ENCODE measurements at regions not wholly inside any gene's neighbourhood (a gene's known extent, or its start where the extent isn't known, plus 50 kb on each side); places are given as distances from the start of the nearest gene placed in this dataset.

GRCh38 chr7:41183741-41184140, 519.1 kb downstream of the INHBA start:
- TF ChIP-seq CTCF (conservative IDR thresholded peaks at IDR 0.05) = no peak
- WGBS (ENCODE audit: extremely low coverage, insufficient read length, low lambda C conversion rate) = no CpG with 5 or more reads among the region's 6 CpGs

More at GRCh38 chr7:41183741-41184140, 519.1 kb downstream of the INHBA start:
- no peaks in the 10 kb centered on the region for H3K79me2 ChIP-seq (ENCODE audit: insufficient read depth, low read length)
- H4K5ac ChIP-seq (ENCODE audit: insufficient read length, low read depth, low read length) = no peak overlapping the region
- no peaks in the 10 kb centered on the region for H3K9me3 ChIP-seq (ENCODE audit: control insufficient read depth, low read depth, low read length)
- H3K27ac Mint-ChIP-seq = no peak overlapping the region
- no peak overlapping the region for H2BK12ac ChIP-seq (ENCODE audit: insufficient read length, low read depth, low read length)
- no peak overlapping the region for H4K8ac ChIP-seq (replicated peaks; ENCODE audit: insufficient read length, low read depth, low read length)
- H3K23me2 ChIP-seq (ENCODE audit: insufficient read length, low read depth, low read length, poor library complexity, severe bottlenecking) = no peaks in the 10 kb centered on the region
- H3K4me3 Mint-ChIP-seq = no peak overlapping the region
- H3T11ph ChIP-seq (ENCODE audit: low read length) = no peak overlapping the region
- no peak overlapping the region for H3K4me2 ChIP-seq (ENCODE audit: insufficient read depth, insufficient read length, low read length)
- H2AK5ac ChIP-seq (ENCODE audit: insufficient read length, low read length) = no peak overlapping the region
- H3K36me3 Mint-ChIP-seq (ENCODE audit: insufficient read depth in 1 of 3, low read depth in 3 of 3) = no peaks in the 10 kb centered on the region
- no peak overlapping the region for H3K23ac ChIP-seq (ENCODE audit: insufficient read length, low read depth, low read length)
- no peak overlapping the region for H3K27ac ChIP-seq (ENCODE audit: insufficient read length, low read depth, low read length)
- no peak overlapping the region for H2BK120ac ChIP-seq (ENCODE audit: low read depth, low read length, poor library complexity, severe bottlenecking)
- no peak for DNase-seq
- H2BK15ac ChIP-seq (ENCODE audit: low read depth, low read length) = no peak overlapping the region
- no peak overlapping the region for H2BK5ac ChIP-seq (ENCODE audit: insufficient read length, low read length)
- H3K14ac ChIP-seq (ENCODE audit: insufficient read depth, low read length) = no peak overlapping the region
- H3K79me1 ChIP-seq (ENCODE audit: insufficient read depth, low read depth, low read length, poor library complexity, severe bottlenecking) = no peaks in the 10 kb centered on the region
- H4K91ac ChIP-seq (ENCODE audit: insufficient read length, low read depth, low read length) = no peak overlapping the region
- no peaks in the 10 kb centered on the region; the same call in 1 of the 2 replicates for H3K27me3 Mint-ChIP-seq (ENCODE audit: low read depth)
- peaks cover 11 to 17% of the 10 kb centered on the region in 2 experiments for H3K4me1 Mint-ChIP-seq
- H3K27me3 ChIP-seq (ENCODE audit: insufficient read depth, low read length) = no peaks in the 10 kb centered on the region
- H3K18ac ChIP-seq (ENCODE audit: insufficient read length, low read depth, low read length) = no peak overlapping the region
- H3K4me1 ChIP-seq (ENCODE audit: insufficient read depth, low read length) = peaks cover 2% of the 10 kb centered on the region
- H3K9ac ChIP-seq (ENCODE audit: extremely low read depth, insufficient read length, low read length) = no peak overlapping the region
- no peak overlapping the region for H3K4ac ChIP-seq (ENCODE audit: low read depth, low read length)
- no peaks in the 10 kb centered on the region for H4K20me1 ChIP-seq (ENCODE audit: control insufficient read depth, insufficient read depth, insufficient read length)
- no peak overlapping the region for H2AFZ ChIP-seq (ENCODE audit: low read length)
- H3K56ac ChIP-seq (ENCODE audit: insufficient read length, low read depth, low read length) = no peak overlapping the region
- no peaks in the 10 kb centered on the region; a peak in 1 of 5 replicates for H3K9me3 Mint-ChIP-seq
- H2BK20ac ChIP-seq (ENCODE audit: low read depth, low read length, poor library complexity, severe bottlenecking) = no peak overlapping the region

All from H9 (cell line).